ENCODE measurements at regions not wholly inside any gene's neighbourhood (a gene's known extent, or its start where the extent isn't known, plus 50 kb on each side); places are given as distances from the start of the nearest gene placed in this dataset.
A peak's percentile ranks its signal among the peaks of the same experiment; 100 is the strongest.
"Not testable (repeated sequence)": the region's sequence is repeated elsewhere in the genome, so short reads cannot be mapped to it uniquely, and the experiment has no call there.

- DNase-seq = peak; percentile 0
Observed at GRCh38 chr3:6455031-6455430, 405.9 kb upstream of the GRM7 start.

GRCh38 chr3:6467186-6467585 lies 393.7 kb upstream of the GRM7 start:
- no peak for DNase-seq

GRCh38 chr3:6468589-6468988 lies 392.3 kb upstream of the GRM7 start:
- DNase-seq = no peak

GRCh38 chr3:6471744-6472143 lies 389.2 kb upstream of the GRM7 start:
- DNase-seq = no peak

- not testable (repeated sequence) for DNase-seq
Observed at GRCh38 chr3:6490487-6491327, 370.2 kb upstream of the GRM7 start.

GRCh38 chr3:6491768-6492167 lies 369.1 kb upstream of the GRM7 start:
- DNase-seq = no peak

- DNase-seq = no peak
Observed at GRCh38 chr3:6492306-6492705, 368.6 kb upstream of the GRM7 start.

GRCh38 chr3:6498944-6499343 lies 362.0 kb upstream of the GRM7 start:
- DNase-seq = not testable (repeated sequence)

GRCh38 chr3:6504347-6504746 lies 356.6 kb upstream of the GRM7 start:
- no peak for DNase-seq

GRCh38 chr3:6504834-6505233 lies 356.1 kb upstream of the GRM7 start:
- no peak for DNase-seq

GRCh38 chr3:6508410-6508759 lies 352.5 kb upstream of the GRM7 start:
- DNase-seq = no peak

- no peak for DNase-seq
Observed at GRCh38 chr3:6509576-6509975, 351.3 kb upstream of the GRM7 start.

- DNase-seq = no peak
Observed at GRCh38 chr3:6510713-6511112, 350.2 kb upstream of the GRM7 start.

GRCh38 chr3:6512172-6512800 lies 348.6 kb upstream of the GRM7 start:
- no peak for DNase-seq

- DNase-seq = no peak
Observed at GRCh38 chr3:6516143-6516542, 344.8 kb upstream of the GRM7 start.

- DNase-seq = no peak
Observed at GRCh38 chr3:6516694-6517093, 344.2 kb upstream of the GRM7 start.

GRCh38 chr3:6518709-6519345 lies 342.1 kb upstream of the GRM7 start:
- no peak for DNase-seq

- no peak for DNase-seq
Observed at GRCh38 chr3:6521369-6522113, 339.4 kb upstream of the GRM7 start.

GRCh38 chr3:6522191-6522590 lies 338.7 kb upstream of the GRM7 start:
- DNase-seq = no peak

- DNase-seq = no peak
Observed at GRCh38 chr3:6523043-6523442, 337.9 kb upstream of the GRM7 start.

GRCh38 chr3:6524479-6524878 lies 336.4 kb upstream of the GRM7 start:
- DNase-seq = no peak

- DNase-seq = no peak
Observed at GRCh38 chr3:6526321-6526720, 334.6 kb upstream of the GRM7 start.

- no peak for DNase-seq
Observed at GRCh38 chr3:6526861-6527260, 334.1 kb upstream of the GRM7 start.
